Epithelial cell of esophagus (primary cell): ENCODE measurements at regions not wholly inside any gene's neighbourhood (a gene's known extent, or its start where the extent isn't known, plus 50 kb on each side); places are given as distances from the start of the nearest gene placed in this dataset.

Experiments used
- DNase-seq: peaks from one replicate; pipeline ENCODE4 v3.0.0; 2010; ENCODE audit warnings: low read depth
- H3K4me3 ChIP-seq: 2 replicates; pipeline ENCODE4 v1.5.1; 2011; ENCODE audit warnings: mild to moderate bottlenecking, low read length, control low read depth
- CTCF ChIP-seq: IDR thresholded peaks from 2 replicates; pipeline ENCODE4 v1.5.1; 2011; ENCODE audit warnings: low read depth, mild to moderate bottlenecking, low read length, control low read depth, inconsistent platforms; ENCODE audit not compliant: insufficient read depth; ENCODE audit errors: missing control alignments

GRCh38 chr2:126448611-126449010 is 207.3 kb upstream of the GYPC start:
- no peak for TF ChIP-seq CTCF
- no peak overlapping the region for H3K4me3 ChIP-seq
- no peak for DNase-seq

DNA sequence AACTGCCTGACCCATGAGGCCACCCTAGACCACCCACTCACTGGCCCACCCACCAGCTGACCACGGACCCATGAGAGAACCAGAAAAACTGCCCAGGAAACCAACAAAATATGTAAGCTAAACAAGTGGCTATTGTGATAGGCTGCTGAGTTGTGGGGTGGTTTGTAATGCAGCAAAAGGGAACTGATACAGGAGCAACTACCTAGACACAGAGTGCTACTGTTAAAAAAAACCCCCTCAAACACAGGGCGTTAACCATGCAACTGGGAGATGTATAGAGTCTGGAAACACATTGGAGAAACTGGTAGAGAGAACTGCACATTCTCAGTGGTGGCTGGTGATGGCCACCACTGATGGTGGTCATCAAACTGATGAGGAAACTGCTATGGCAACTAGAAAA is 206.3 kb upstream of the GYPC start:
- no peak for TF ChIP-seq CTCF
- no peak for DNase-seq
- H3K4me3 ChIP-seq: no peak overlapping the region

DNA sequence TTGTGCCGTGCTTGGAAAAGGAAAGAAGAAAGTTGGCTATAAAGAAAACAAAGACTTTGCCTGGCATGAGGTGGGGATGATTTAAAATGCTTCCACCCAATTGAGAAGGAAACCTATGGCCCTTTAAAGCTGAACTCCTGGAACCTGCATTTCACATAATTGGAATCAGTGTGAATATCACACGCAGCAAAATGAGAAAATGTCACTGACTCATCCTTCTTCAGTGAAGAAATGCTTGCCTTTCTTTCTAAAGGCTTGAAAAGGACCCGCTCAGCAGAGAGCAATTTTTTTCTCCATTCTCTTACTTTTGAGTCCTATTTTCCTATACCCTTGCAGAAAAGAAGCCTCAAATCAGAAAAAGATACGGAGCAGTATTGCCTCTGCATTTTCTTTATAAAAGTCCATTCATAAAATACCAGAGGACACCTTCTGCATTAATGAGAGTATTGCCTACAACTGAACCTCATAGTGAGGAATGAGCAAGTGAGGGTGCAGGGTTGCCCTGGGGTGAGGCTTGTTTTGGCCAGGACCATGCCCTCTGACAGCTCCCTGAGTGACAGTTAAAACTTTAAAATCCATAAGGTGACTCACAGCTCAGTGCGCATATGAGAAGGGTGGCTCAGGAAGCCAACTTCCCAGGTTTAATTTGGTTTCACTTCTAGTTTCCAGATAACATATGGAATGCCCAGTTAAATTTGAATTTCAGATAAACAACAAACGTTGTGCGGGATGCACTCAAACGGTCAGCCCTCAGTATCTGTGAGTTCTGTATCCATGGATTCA is 191.9 kb upstream of the GYPC start:
- no peak for TF ChIP-seq CTCF
- DNase-seq: no peak

DNA sequence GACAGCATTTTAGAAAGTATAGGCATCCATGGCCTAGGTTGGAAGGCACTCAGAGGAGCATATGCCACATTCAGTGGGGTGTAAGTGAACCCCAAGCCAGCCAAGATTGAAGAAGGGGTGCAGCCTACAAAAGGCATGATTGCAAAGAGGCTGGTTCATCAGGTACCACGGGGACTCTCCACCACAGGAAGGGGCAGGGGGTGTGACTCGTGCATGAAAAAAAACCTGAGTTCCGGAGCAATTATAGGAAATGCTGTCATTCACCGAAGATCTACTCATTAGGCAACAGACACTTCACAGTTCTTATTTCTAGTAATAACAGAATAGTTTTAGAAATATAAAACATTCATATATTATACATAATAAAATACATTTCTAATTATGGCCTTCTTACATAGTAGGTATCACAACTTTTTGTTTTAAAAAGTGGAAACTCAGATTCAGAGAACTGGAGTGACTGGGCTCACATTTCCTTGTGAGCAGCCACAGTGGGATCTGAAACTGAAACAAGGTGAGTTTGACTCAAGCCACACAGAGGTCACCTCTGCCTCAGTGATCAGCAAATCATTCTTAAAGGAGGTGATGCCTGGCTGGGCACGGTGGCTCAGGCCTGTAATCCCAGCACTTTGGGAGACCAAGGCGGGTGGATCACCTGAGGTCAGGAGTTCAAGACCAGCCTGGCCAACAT is 188.4 kb upstream of the GYPC start:
- no peak for TF ChIP-seq CTCF
- no peak for DNase-seq

More for the DNA sequence above, 191.9 kb upstream of the GYPC start:
- no peak overlapping the region for H3K4me3 ChIP-seq

GRCh38 chr2:126475031-126475430 is 180.9 kb upstream of the GYPC start:
- TF ChIP-seq CTCF: no peak
- no peak overlapping the region for H3K4me3 ChIP-seq
- no peak for DNase-seq

More for the DNA sequence above, 188.4 kb upstream of the GYPC start:
- no peak overlapping the region for H3K4me3 ChIP-seq

GRCh38 chr2:126476691-126477090 is 179.3 kb upstream of the GYPC start:
- no peak for TF ChIP-seq CTCF
- DNase-seq: no peak
- no peak overlapping the region for H3K4me3 ChIP-seq
